Sigmoid colon (tissue), 3 donors: ENCODE measurements at regions not wholly inside any gene's neighbourhood (a gene's known extent, or its start where the extent isn't known, plus 50 kb on each side); places are given as distances from the start of the nearest gene placed in this dataset.

ENCODE experiments used
- CTCF ChIP-seq, 4 experiments: fragments of 450-650 bp in 3 of 4; fragments of 200-600 bp in 1 of 4; IDR thresholded peaks; one replicate each; pipeline ENCODE4 v1.5.1; 2016 to 2019; ENCODE audit warnings: antibody characterized with exemption in 4 of 4, mild to moderate bottlenecking in 3 of 4, moderate library complexity in 2 of 4
- POLR2A ChIP-seq, 2 donors: fragments of 450-650 bp; IDR thresholded peaks; one replicate each; pipeline ENCODE4 v1.6.1; 2016; ENCODE audit warnings: antibody characterized with exemption in 2 of 2, mild to moderate bottlenecking in 2 of 2, moderate library complexity in 2 of 2

- TF ChIP-seq POLR2A (IDR thresholded peaks at IDR 0.05) (no peak), CTCF (IDR thresholded peaks at IDR 0.05) (no peak)
Measured at GRCh38 chr13:27713767-27714166, 78.5 kb upstream of the GSX1 start.
